ENCODE measurements at regions not wholly inside any gene's neighbourhood (a gene's known extent, or its start where the extent isn't known, plus 50 kb on each side); places are given as distances from the start of the nearest gene placed in this dataset.

- TF ChIP-seq MAX (IDR thresholded peaks at IDR 0.05) (no peak), TCF12 (IDR thresholded peaks at IDR 0.05; ENCODE audit: low read depth) (no peak)
Observed at GRCh38 chr2:156752042-156752441, 315.9 kb downstream of the GPD2 start.
